HG03175 (cell line): ENCODE measurements at regions not wholly inside any gene's neighbourhood (a gene's known extent, or its start where the extent isn't known, plus 50 kb on each side); places are given as distances from the start of the nearest gene placed in this dataset.

ENCODE experiments used
- ATAC-seq: cut with Tn5 transposase; IDR thresholded peaks from one replicate; pipeline ENCODE4 v1.9.1; 2021; ENCODE audit warnings: mild to moderate bottlenecking, moderate library complexity; ENCODE audit not compliant: unreplicated experiment

GRCh38 chr4:14726441-14726840, 275.8 kb upstream of the CPEB2 start:
- no peak for ATAC-seq

GRCh38 chr4:14726877-14727361, 275.4 kb upstream of the CPEB2 start:
- ATAC-seq: no peak

- ATAC-seq: no peak
These were observed 272.8 kb upstream of the CPEB2 start for GRCh38 chr4:14729282-14730000.

- ATAC-seq: no peak
These were observed 260.2 kb upstream of the CPEB2 start for GRCh38 chr4:14742054-14742453.

- ATAC-seq: no peak
These were observed 259.1 kb upstream of the CPEB2 start for GRCh38 chr4:14743172-14743571.

- no peak for ATAC-seq
These were observed 258.7 kb upstream of the CPEB2 start for GRCh38 chr4:14743601-14744000.

GRCh38 chr4:14744346-14744745, 257.9 kb upstream of the CPEB2 start:
- no peak for ATAC-seq

GRCh38 chr4:14749910-14750309, 252.4 kb upstream of the CPEB2 start:
- no peak for ATAC-seq

- no peak for ATAC-seq
These were observed 249.8 kb upstream of the CPEB2 start for GRCh38 chr4:14752341-14753046.

GRCh38 chr4:14767142-14767541, 235.1 kb upstream of the CPEB2 start:
- peak; percentile 67 for ATAC-seq

- ATAC-seq: no peak
These were observed 233.8 kb upstream of the CPEB2 start for GRCh38 chr4:14768449-14768848.

- ATAC-seq: no peak
These were observed 232.3 kb upstream of the CPEB2 start for GRCh38 chr4:14769993-14770392.

- ATAC-seq: no peak
These were observed 231.2 kb upstream of the CPEB2 start for GRCh38 chr4:14771094-14771493.

GRCh38 chr4:14771504-14772175, 230.6 kb upstream of the CPEB2 start:
- ATAC-seq: no peak

- no peak for ATAC-seq
These were observed 229.9 kb upstream of the CPEB2 start for GRCh38 chr4:14772388-14772787.

GRCh38 chr4:14783011-14783877, 219.0 kb upstream of the CPEB2 start:
- peak; percentile 90 for ATAC-seq

- ATAC-seq: no peak
These were observed 215.1 kb upstream of the CPEB2 start for GRCh38 chr4:14787221-14787620.

GRCh38 chr4:14787894-14788293, 214.4 kb upstream of the CPEB2 start:
- no peak for ATAC-seq

GRCh38 chr4:14790494-14790893, 211.8 kb upstream of the CPEB2 start:
- ATAC-seq: no peak

GRCh38 chr4:14792702-14793227, 209.5 kb upstream of the CPEB2 start:
- no peak for ATAC-seq

- ATAC-seq: no peak
These were observed 201.3 kb upstream of the CPEB2 start for GRCh38 chr4:14800977-14801376.
